IPS-15b (cell line): ENCODE measurements at regions not wholly inside any gene's neighbourhood (a gene's known extent, or its start where the extent isn't known, plus 50 kb on each side); places are given as distances from the start of the nearest gene placed in this dataset.

Experiments used
- H3K27me3 ChIP-seq: one replicate; pipeline ENCODE4 v1.6.1; 2013; ENCODE audit warnings: low read length; ENCODE audit not compliant: control insufficient read depth, insufficient read depth
- H3K36me3 ChIP-seq: one replicate; pipeline ENCODE4 v1.6.1; 2013; ENCODE audit warnings: low read length; ENCODE audit not compliant: control insufficient read depth, insufficient read depth
- H3K4me1 ChIP-seq: one replicate; pipeline ENCODE4 v1.6.1; 2013; ENCODE audit warnings: mild to moderate bottlenecking, low read length; ENCODE audit not compliant: control insufficient read depth, insufficient read depth
- H3K4me3 ChIP-seq: one replicate; pipeline ENCODE4 v1.5.1; 2013; ENCODE audit warnings: low read depth, low read length
- H3K9ac ChIP-seq: one replicate; pipeline ENCODE4 v1.6.1; 2013; ENCODE audit warnings: low read depth, mild to moderate bottlenecking, low read length
- H3K9me3 ChIP-seq: one replicate; pipeline ENCODE4 v1.6.1; 2013; ENCODE audit warnings: mild to moderate bottlenecking, low read length; ENCODE audit not compliant: control insufficient read depth, insufficient read depth

- H3K27me3 ChIP-seq: no peaks in the 10 kb centered on the region
- no peak overlapping the region for H3K9ac ChIP-seq
- H3K4me3 ChIP-seq: no peak overlapping the region
- H3K36me3 ChIP-seq: no peaks in the 10 kb centered on the region
- H3K4me1 ChIP-seq: peaks cover 9% of the 10 kb centered on the region
- no peaks in the 10 kb centered on the region for H3K9me3 ChIP-seq
These were observed 209.2 kb downstream of the PHLDA1 start for GRCh38 chr12:75822416-75822815.

GRCh38 chr12:75820848-75821578 lies 210.6 kb downstream of the PHLDA1 start:
- Histone ChIP-seq H3K9me3 (no peaks in the 10 kb centered on the region), H3K36me3 (no peaks in the 10 kb centered on the region), H3K4me3 (no peak overlapping the region), H3K9ac (no peak overlapping the region), H3K27me3 (no peaks in the 10 kb centered on the region), H3K4me1 (peaks cover 9% of the 10 kb centered on the region)

- Histone ChIP-seq H3K9me3 (no peaks in the 10 kb centered on the region), H3K4me3 (no peak overlapping the region), H3K36me3 (no peaks in the 10 kb centered on the region), H3K9ac (no peak overlapping the region), H3K4me1 (peaks cover 9% of the 10 kb centered on the region), H3K27me3 (no peaks in the 10 kb centered on the region)
These were observed 211.5 kb downstream of the PHLDA1 start for GRCh38 chr12:75820071-75820470.

GRCh38 chr12:75819512-75819911 lies 212.1 kb downstream of the PHLDA1 start:
- Histone ChIP-seq H3K27me3 (no peaks in the 10 kb centered on the region), H3K4me3 (no peak overlapping the region), H3K9me3 (no peaks in the 10 kb centered on the region), H3K4me1 (peaks cover 9% of the 10 kb centered on the region), H3K36me3 (no peaks in the 10 kb centered on the region), H3K9ac (no peak overlapping the region)

GRCh38 chr12:75818863-75819262 lies 212.7 kb downstream of the PHLDA1 start:
- Histone ChIP-seq H3K27me3 (no peaks in the 10 kb centered on the region), H3K9me3 (no peaks in the 10 kb centered on the region), H3K4me3 (no peak overlapping the region), H3K36me3 (no peaks in the 10 kb centered on the region), H3K4me1 (peaks cover 9% of the 10 kb centered on the region), H3K9ac (no peak overlapping the region)

GRCh38 chr12:75816897-75817296 lies 214.7 kb downstream of the PHLDA1 start:
- Histone ChIP-seq H3K4me3 (no peak overlapping the region), H3K4me1 (peaks cover 11% of the 10 kb centered on the region), H3K27me3 (peaks cover 2% of the 10 kb centered on the region), H3K9ac (no peak overlapping the region), H3K9me3 (no peaks in the 10 kb centered on the region), H3K36me3 (no peaks in the 10 kb centered on the region)

- H3K4me1 ChIP-seq: peaks cover 9% of the 10 kb centered on the region
- no peak overlapping the region for H3K9ac ChIP-seq
- H3K4me3 ChIP-seq: no peak overlapping the region
- H3K27me3 ChIP-seq: peaks cover 2% of the 10 kb centered on the region
- no peaks in the 10 kb centered on the region for H3K9me3 ChIP-seq
- no peaks in the 10 kb centered on the region for H3K36me3 ChIP-seq
These were observed 215.8 kb downstream of the PHLDA1 start for GRCh38 chr12:75815756-75816155.

GRCh38 chr12:75814851-75815754 lies 216.5 kb downstream of the PHLDA1 start:
- Histone ChIP-seq H3K9ac (no peak overlapping the region), H3K4me1 (peaks cover 7% of the 10 kb centered on the region), H3K9me3 (no peaks in the 10 kb centered on the region), H3K27me3 (peaks cover 2% of the 10 kb centered on the region), H3K4me3 (no peak overlapping the region), H3K36me3 (no peaks in the 10 kb centered on the region)

GRCh38 chr12:75813072-75813471 lies 218.5 kb downstream of the PHLDA1 start:
- Histone ChIP-seq H3K9me3 (no peaks in the 10 kb centered on the region), H3K4me3 (no peak overlapping the region)

GRCh38 chr12:75812271-75813018 lies 219.1 kb downstream of the PHLDA1 start:
- Histone ChIP-seq H3K27me3 (peaks cover 2% of the 10 kb centered on the region), H3K9ac (no peak overlapping the region), H3K4me3 (peak overlapping the region; percentile 10), H3K36me3 (no peaks in the 10 kb centered on the region), H3K9me3 (no peaks in the 10 kb centered on the region), H3K4me1 (peaks cover 19% of the 10 kb centered on the region)

More at GRCh38 chr12:75813072-75813471, 218.5 kb downstream of the PHLDA1 start:
- H3K4me1 ChIP-seq: peaks cover 19% of the 10 kb centered on the region
- no peak overlapping the region for H3K9ac ChIP-seq
- H3K36me3 ChIP-seq: no peaks in the 10 kb centered on the region
- peaks cover 2% of the 10 kb centered on the region for H3K27me3 ChIP-seq

GRCh38 chr12:75809746-75810145 lies 221.8 kb downstream of the PHLDA1 start:
- no peaks in the 10 kb centered on the region for H3K9me3 ChIP-seq
- H3K36me3 ChIP-seq: no peaks in the 10 kb centered on the region
- peaks cover 2% of the 10 kb centered on the region for H3K27me3 ChIP-seq
- H3K4me3 ChIP-seq: no peak overlapping the region
- no peak overlapping the region for H3K9ac ChIP-seq
- H3K4me1 ChIP-seq: peaks cover 19% of the 10 kb centered on the region
